HepG2 (cell line): ENCODE measurements at regions not wholly inside any gene's neighbourhood (a gene's known extent, or its start where the extent isn't known, plus 50 kb on each side); places are given as distances from the start of the nearest gene placed in this dataset.

Experiments used
- CHD2 ChIP-seq: IDR thresholded peaks from 2 replicates; pipeline ENCODE4 v1.6.1; 2011; ENCODE audit warnings: low read depth, low read length, improper control_type of control experiment
- ZKSCAN8 ChIP-seq: IDR thresholded peaks from 2 replicates; pipeline ENCODE4 v1.6.1; 2016; ENCODE audit warnings: borderline replicate concordance, missing genetic modification reagents, missing compliant biosample characterization

GRCh38 chr2:242034138-242034537 is 164.6 kb downstream of the RTP5 start:
- no peak for TF ChIP-seq CHD2
- no peak for TF ChIP-seq ZKSCAN8 (CRISPR knock-in tag)
